Posterior cingulate gyrus (tissue), 11 donors: ENCODE measurements at regions not wholly inside any gene's neighbourhood (a gene's known extent, or its start where the extent isn't known, plus 50 kb on each side); places are given as distances from the start of the nearest gene placed in this dataset.
"Not testable (repeated sequence)": the region's sequence is repeated elsewhere in the genome, so short reads cannot be mapped to it uniquely, and the experiment has no call there.

Experiments used
- DNase-seq, 10 donors: peaks; one replicate each; pipeline versions ENCODE4 v3.0.0 to v3.0.0-alpha.2; 2020 to 2021; ENCODE audit warnings: mixed read lengths in 3 of 10
- intact Hi-C: fragments of 100-400 bp; cut with DNase I; formaldehyde crosslinking; loops from one replicate; pipeline ENCODE4 v1.15.1; 2023

DNA sequence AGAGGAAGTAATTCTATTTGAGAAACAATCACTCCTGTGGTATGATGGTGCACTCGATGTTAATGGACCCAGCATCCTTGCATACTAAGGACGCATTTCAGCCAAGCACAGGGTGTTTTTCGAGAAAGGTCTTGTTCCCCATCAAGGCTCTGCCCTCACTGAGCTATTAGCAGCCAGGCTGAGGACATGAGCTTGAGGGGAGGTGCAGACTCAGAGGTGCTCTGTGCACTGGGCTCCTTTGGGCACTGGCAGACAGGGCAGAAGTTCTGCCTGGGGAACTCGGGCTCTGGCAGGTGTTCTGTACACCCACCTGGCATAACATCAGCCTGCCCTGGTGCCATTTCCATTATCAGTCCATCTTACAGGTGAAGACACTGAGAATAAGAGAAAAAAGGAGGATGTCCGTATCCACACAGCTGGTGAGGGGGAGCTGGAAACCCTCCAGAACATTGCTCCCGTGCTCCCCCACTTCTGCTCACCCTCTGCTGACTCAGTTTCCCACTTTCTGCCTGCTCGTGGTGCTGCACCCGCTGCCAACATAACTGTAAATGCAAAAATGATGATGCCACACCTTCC is 92.7 kb upstream of the RET start:
- DNase-seq = peak in 1 of 10 donors; percentile 54
- intact Hi-C loops = no loop called here

GRCh38 chr10:42984761-42985325 is 92.0 kb upstream of the RET start:
- peak in 5 of 10 donors; percentile 8 to 76 (median 39) for DNase-seq
- intact Hi-C loops = no loop called here

GRCh38 chr10:42985436-42986316 is 91.2 kb upstream of the RET start:
- intact Hi-C loops = no loop called here
- DNase-seq = peak in 4 of 10 donors; percentile 4 to 69 (median 30)

DNA sequence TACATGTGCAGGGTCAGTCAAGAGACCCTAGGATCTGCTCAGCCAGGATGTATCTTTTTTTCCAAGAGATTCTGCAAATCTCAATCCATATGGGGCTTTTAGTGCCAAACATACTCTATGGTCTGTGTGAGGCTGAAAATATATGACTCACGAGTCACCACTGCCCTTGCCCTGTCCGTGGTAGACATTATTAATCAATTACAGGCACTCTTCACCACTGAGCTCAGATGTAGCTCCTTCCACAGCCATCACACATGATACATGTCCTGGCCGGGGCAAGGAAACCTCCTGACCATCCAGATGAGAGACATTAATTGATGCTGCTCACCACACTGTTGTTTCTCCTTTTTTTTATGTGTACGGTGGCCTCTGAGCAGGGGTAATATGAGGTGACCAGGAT is 90.2 kb upstream of the RET start:
- no peak for DNase-seq
- intact Hi-C loops = no loop called here

DNA sequence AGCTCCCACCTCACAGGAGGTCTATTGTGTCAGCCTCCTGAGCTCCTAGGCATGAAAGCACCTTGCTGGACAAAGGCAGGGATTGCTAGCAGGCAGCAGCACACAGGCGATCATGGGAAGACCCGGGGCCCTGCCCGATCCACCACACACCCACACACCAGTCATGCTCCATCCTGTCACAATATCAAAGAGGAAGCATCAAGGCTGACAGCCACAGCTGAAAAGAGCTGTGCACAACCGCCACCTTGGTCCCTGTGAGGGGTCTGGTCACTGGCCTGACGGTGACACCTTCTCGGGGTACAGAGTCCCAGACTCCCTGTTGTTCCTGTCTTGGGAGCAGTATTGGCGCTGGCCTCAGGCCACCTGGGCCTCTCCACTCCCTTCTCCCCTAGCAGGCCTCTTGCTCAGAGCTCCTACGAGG is 89.7 kb upstream of the RET start:
- intact Hi-C loops = no loop called here
- peak in 5 of 10 donors; percentile 5 to 59 (median 16) for DNase-seq

DNA sequence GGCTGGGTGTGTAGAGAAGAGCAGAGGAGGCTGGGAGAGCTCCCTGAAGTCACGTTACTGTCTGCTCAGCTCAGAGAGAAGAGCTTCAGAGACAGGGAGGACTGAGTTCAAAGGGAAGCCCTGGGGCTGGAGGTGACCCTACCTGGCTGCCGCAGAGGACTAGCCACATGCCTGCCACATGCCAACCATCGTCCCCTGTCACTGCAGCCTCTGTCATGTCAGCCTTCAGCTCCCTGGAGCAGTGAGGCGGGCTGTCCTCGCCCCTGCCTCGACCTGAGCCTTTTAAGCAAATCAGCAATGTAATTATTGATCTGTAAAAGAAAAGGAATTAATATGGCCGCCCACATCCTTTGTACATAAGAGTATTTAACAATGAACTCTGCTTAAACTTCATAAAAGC is 89.3 kb upstream of the RET start:
- peak in 5 of 10 donors; percentile 7 to 80 (median 47) for DNase-seq
- intact Hi-C loops = no loop called here

- peak in 4 of 10 donors; percentile 2 to 43 (median 25) for DNase-seq
- intact Hi-C loops = no loop called here
These were observed 88.8 kb upstream of the RET start for GRCh38 chr10:42988069-42988468.

GRCh38 chr10:42988517-42989395 is 88.1 kb upstream of the RET start:
- peak in 7 of 10 donors; percentile 11 to 92 (median 38) for DNase-seq
- intact Hi-C loops = no loop called here

DNA sequence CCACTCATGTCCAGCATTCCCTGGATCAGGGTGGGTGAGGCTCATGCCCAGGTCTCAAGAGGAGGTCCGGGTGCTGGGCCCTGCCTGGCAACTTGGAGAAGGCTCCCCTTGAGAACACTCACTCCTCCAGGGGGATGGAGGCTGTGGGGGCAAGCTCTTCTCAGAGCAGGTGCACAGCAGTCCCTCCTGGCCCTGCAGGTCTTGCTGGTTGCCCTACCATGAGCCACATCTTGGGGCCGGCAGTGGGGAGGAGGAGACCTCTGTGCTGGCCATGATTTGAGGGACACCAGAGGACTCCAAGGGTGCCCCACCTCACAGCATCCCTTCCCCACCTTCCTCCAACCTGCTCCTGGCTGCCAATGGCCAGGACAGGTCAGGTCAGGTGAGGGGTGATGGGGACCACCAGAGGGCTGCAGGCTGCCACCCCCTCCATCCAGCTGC is 87.4 kb upstream of the RET start:
- peak in 3 of 10 donors; percentile 4 to 62 (median 24) for DNase-seq
- intact Hi-C loops = no loop called here

GRCh38 chr10:42990016-42990720 is 86.7 kb upstream of the RET start:
- peak in 4 of 10 donors; percentile 5 to 69 (median 63) for DNase-seq
- intact Hi-C loops = no loop called here

DNA sequence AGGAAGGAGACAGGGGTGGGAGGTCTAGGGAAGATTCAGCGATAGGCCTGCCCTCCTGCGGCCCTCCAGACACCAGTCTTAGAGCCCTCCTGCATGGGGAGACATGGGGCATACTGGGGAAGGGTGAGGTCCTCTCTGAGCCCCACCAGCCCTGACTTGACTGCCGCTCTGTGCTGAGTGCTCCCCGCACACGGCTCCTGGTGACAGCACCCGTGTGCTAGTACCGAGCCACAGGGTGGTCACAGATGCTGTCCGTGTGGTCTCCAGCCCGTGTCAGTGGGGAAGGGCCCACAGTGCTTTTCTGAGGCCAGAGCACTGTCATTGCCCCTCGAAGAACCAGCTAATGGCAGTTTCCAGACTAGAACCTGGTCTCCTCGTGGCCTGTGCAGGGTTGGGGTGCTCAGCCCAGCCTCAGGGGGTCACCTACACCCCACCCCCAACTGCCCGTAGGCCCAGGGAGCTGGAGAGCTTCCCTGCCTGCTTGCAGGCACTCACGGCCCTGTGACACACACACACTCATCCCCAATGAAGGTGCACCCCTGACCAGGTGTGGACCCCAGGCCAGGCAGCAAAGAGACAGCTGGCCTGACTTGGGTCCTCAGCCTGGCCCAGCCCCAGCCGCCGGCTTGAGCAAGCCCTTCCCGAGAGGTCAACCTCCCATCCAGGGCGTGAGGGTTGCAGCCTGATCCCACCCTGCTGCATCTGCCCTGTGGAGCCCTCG is 86.0 kb upstream of the RET start:
- intact Hi-C loops = no loop called here
- DNase-seq = peak in 4 of 10 donors; percentile 5 to 78 (median 70)

DNA sequence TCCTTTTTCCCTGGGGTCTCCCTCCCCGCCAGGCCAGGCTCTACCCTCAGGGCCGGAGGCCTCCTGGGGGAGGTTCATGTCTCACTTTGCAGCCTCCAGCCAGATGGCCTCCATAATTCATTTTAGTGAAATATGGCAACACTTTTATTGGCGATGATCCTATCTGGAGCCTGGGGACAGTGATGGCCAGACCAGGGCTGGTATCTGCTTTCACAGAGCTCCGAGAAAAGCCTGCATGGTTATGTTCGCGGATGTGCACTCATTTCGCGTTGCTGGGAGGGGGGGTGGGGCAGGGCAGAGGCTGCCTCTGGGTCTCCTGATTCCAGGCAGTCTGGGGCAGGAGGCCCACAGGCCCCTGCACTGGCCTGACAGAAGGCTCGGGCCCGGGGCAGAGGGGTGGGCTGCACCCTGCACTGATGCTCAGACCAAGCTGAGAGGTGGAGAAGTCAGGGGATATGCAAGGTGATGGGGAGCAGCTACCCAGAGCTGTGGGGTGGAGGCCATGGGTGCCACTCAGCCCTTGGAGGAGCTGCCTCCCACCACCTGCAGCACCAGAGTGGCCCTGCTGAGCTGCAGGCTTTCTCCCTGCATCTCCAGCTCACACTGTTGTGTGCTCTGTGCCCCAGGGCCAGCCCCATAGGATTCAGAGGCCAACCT is 85.3 kb upstream of the RET start:
- intact Hi-C loops = no loop called here
- DNase-seq = peak in 3 of 10 donors; percentile 5 to 31 (median 19)

DNA sequence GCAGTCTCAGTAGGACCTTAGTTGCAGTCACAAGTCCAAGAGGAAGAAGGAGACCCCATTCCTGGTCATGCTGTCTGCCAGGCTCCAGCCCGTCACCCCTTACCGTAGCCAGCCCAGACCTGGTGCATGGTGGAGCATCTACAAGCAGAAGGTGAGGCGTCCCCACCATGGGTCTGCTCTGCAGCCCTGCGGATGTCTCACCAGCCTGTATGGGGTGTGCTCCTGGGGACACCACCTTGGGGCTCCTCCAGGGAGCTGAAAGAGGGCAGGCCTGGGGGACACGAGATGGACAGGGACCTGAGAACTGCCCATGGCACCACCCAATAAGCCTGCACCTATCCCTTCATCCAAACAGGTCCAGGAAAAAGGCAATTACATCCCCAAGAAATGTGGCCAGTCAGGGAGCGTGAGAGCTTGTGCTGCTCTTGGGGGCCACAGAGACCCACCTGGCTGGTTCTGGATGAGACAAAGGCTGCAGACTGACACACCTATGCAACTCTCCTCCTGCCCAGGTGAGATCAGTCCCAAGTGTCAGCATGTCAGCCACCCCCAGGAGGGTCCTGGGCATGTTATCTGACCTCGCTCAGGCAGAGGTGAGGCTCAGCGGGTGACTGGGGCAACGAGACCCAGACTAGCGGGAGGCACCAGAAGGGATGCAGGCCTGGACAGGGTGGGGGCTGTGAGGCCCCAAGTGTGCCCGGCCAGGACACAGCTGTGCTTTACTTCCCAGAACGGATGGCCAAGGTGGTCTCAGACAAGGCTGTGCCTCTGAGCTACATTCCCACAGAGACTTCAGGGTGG is 84.5 kb upstream of the RET start:
- DNase-seq = peak in 3 of 10 donors; percentile 1 to 49 (median 47)
- intact Hi-C loops = no loop called here

GRCh38 chr10:42992957-42993390 is 83.9 kb upstream of the RET start:
- DNase-seq = peak in 3 of 10 donors; percentile 52 to 79 (median 72)
- intact Hi-C loops = no loop called here

- DNase-seq, intact Hi-C loops: not testable (repeated sequence)
These were observed 82.0 kb upstream of the RET start for GRCh38 chr10:42994909-42995308.

GRCh38 chr10:42995537-42995936 is 81.3 kb upstream of the RET start:
- DNase-seq = no peak
- intact Hi-C loops = no loop called here

DNA sequence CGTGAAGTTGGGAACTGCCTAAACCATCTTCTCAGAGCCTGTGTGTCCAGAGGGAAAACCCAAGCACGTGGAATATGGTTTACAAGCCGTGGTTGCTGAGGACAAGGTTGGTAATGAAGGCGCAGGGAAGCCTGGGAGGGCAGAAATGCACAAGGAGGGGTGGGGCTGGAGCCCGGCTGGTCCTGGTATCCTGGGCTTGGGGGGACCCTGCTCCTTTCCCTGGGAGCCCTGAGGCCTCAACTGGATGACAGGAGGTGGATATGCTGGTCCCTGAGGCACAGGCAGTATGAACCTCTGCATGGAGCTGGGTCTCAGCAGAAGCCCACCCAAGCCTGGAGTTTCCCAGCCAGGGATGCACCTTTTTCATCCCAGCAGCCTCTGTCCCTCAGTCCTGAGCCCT is 80.3 kb upstream of the RET start:
- intact Hi-C loops = no loop called here
- peak in 1 of 10 donors; percentile 35 for DNase-seq
